DMS53 treated with DMSO at 0.1 percent for 48 hours (cell line): ENCODE measurements at regions not wholly inside any gene's neighbourhood (a gene's known extent, or its start where the extent isn't known, plus 50 kb on each side); places are given as distances from the start of the nearest gene placed in this dataset.
A peak's percentile ranks its signal among the peaks of the same experiment; 100 is the strongest.

Source experiments
- DNase-seq: peaks from one replicate; lab custom pipeline; 2025; ENCODE audit not compliant: unreplicated experiment; lab: John Stamatoyannopoulos, UW

GRCh38 chr1:98048751-98049325 lies 128.0 kb upstream of the DPYD start:
- no peak for DNase-seq

- peak; percentile 81 for DNase-seq
Observed at GRCh38 chr1:98048244-98048643, 127.4 kb upstream of the DPYD start.

GRCh38 chr1:98047171-98047570 lies 126.3 kb upstream of the DPYD start:
- no peak for DNase-seq

- peak; percentile 59 for DNase-seq
Observed at GRCh38 chr1:98045767-98046641, 125.2 kb upstream of the DPYD start.

DNA sequence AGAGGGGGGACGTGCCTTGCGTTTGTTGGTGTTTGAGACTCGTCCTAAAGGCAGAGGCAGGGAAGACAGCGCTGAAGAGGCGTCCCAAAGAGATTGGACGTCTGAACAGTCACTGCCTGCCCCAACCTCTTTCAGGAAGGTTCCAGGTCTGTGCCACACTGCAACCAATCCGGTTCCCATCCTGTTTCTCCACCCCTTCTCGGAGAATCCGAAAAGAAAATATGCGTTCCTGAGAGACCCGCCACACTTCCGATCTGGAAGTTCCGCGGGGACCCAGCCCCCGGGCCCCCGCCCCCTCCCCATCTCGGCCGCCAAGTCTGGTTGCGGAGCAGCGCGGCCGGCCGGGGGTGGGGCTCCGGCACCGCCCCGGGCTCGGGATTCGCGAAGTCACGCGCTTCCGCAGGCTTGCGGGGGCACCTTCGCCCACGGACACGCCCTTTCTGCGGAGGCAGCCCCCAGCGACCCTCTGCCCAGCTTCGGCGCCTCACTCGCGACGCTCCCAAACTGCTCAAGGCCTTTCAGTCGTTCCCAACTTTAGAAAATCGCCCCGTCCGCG lies 124.5 kb upstream of the DPYD start:
- peak; percentile 19 for DNase-seq

DNA sequence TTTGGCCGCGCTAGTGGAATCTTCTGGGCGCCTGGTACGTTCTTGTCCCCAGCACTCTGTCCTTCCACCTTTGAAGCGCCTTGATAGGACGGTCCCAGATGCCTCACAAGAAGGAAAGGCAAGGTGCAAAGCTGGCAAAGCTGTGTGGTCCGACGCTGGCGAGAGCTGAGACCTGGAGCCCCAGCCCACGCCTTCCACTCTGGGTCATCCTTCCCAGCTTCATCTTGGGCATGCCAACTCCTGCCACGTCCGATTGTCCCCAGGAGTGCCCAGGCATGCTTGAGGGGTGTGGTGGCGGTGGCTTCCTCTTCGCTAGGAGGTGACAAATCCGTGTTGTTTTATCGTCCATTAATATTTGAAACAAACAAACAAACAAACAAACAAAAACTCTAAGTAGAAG lies 123.9 kb upstream of the DPYD start:
- no peak for DNase-seq

DNA sequence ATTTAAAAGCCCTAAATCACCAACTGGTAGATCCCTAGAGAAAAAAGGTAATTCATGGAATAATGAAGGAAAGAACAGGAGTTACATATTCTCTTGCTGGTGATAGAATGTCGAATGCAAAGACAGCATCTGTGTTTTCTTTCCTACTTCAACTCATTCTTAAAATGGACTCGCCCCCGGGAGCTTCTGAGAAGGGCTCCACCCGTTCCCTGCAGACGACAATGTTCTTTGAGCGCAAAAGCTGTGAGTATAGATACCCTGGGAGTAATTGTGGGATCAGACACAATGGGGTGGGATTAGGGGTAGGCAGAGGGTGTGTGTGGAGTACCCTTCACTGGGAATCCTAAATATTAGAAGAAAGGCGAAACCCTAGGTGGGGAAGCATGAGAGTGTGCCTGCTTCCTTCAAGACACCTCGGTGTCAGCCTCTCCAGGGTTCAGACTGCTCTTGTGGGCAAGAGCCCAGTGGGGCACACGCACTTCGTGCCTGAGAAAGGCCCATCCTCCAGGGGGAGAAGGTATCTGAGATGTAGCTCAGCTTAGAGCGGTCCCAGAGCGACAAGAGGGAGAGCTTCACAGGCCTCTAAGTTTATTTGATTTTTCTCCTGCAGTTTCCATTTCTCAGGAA lies 123.3 kb upstream of the DPYD start:
- no peak for DNase-seq

DNA sequence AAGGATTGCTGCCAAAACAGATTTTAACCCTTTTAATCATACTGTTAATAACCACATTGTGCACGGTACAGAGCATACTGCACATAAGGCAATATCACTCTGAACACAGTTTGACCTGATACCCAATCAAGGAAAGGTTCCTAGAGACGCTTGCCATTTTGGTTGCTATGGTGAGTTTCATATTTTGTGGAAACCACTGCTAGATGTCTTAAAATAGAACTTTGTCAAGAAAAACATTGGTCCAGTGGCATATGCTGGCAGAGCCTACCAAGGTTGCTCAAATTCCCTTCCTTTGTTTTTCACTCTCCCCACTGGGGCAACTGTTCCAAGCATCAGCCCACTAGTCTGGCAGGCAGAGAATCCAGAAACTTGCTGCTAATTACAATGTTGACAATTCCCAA lies 114.8 kb upstream of the DPYD start:
- DNase-seq = no peak

- no peak for DNase-seq
Observed at GRCh38 chr1:98034505-98034904, 113.7 kb upstream of the DPYD start.

- no peak for DNase-seq
Observed at GRCh38 chr1:98032958-98033357, 112.1 kb upstream of the DPYD start.

DNA sequence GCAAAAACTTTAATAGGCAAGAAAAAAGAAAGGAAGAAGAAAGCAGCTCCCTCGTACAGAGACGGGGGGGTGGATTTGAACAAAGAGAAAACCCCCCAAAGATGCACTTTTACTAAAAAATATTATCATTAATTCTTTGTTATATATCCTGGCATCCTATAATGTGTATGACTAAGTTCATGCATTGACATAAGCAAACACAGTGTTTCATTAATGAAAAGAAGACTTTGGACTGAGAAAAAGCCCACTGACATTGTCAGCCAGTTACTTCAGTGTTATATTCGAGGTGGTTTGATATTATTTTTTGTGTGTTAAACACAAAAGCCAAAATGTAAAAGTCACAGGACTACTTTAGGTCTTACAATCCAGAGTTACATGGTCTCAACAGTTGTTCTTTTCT lies 110.1 kb upstream of the DPYD start:
- DNase-seq = no peak

GRCh38 chr1:98030483-98030882 lies 109.6 kb upstream of the DPYD start:
- no peak for DNase-seq

DNA sequence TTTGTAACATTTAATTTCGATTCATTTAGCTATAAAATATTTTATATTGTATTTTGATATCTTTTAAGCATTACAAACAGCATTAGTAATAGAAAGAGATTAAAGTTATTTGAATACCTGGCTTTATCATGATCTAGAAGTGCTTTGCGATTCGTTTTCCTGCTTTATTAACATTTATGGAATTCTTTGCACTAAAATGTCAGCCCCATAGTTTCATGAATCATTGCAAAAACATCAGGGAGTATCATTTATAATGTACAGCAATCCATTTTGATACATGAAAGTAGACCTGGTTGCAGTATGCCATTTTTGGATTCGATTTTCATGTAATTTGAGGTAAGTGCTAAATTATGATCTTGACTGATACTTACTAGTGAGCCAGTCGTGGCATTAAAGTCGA lies 108.0 kb upstream of the DPYD start:
- DNase-seq = no peak

- DNase-seq = no peak
Observed at GRCh38 chr1:98027103-98027705, 106.4 kb upstream of the DPYD start.

DNA sequence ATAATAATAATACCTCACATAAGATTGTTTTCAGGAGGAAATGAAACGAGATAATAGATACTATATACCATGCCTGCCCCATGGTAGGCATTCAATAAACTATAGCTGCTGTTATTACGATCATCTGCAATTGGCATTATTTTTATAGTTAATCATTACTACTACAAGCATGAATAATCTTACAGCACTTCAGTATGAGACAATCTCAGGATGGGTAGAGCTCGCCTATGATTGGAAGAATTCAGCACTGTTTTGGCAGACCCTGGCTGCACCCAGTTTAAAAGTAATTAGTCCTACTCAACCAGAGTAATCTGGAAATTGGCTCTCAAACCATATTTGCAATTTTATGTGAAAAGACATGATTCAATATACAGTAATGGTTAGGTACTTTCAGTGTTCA lies 105.0 kb upstream of the DPYD start:
- no peak for DNase-seq

GRCh38 chr1:98021126-98021525 lies 100.3 kb upstream of the DPYD start:
- DNase-seq = no peak

GRCh38 chr1:98019747-98020146 lies 98.9 kb upstream of the DPYD start:
- DNase-seq = no peak

- no peak for DNase-seq
Observed at GRCh38 chr1:98018074-98018473, 97.2 kb upstream of the DPYD start.

DNA sequence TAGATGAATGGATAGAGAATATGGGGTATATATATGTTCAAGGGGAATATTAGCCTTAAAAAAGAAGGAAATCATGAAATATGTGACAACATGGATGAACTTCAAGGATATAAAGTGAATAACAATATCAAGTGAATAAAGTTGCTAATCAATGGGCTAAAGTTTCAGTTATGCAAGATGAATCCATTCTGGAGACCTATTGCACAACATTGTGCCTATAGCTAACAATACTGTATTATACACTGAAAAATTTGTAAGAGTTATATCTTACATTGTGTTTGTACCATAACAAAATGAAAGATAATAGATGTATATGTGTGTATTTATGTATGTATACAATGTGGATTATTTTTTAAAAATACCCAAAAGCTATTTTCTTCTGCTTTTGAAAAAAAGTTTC lies 96.3 kb upstream of the DPYD start:
- DNase-seq = no peak

DNA sequence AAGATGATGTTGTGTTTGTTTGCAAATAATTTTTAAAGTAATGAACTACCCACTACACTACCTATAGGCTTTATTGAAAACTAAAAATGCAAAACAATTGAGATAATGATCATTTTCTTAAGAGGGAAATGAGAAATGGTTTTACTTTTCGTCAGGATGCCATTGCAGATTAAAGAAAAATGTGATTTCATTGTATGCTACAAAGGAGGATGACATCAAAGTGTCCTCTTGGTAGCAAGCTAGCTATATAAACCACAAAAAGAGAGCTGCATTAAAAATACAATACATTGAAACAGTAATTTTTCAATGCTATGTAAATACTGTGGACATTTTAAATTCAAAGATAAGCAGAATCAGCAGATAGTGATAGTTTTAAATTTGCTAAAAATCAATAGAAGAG lies 87.5 kb upstream of the DPYD start:
- no peak for DNase-seq

DNA sequence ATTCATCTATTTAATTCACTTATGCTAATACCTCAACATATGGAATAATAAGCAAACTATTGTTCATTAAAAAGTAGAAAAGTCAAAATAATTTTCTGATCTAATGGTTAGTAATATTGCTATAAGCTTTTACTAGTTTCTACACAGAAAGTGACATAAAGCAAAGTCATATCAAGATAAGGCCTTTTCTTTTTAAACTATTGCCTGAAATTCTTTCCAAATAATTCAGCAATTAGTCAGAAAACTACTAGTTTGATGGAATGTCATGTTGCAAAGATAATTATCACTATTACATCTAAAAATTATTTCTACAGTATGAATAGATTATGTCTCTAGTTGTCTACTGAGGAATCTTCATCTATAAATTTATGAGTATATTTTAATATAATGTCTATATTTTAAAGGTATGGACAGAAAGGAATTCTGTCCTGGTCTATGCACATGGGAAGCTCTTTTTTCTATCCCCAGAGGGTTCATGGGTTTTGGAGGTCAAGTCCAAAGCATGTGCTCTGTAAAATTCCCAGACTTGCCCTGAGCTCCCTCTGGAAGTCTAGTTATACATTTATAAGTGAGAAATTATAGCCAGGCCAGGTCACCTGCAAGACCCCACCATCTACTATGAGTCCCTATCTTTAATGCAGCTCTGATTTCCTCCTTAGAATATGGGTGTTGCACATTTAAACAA lies 84.6 kb upstream of the DPYD start:
- no peak for DNase-seq
